H9 (cell line): ENCODE measurements at regions not wholly inside any gene's neighbourhood (a gene's known extent, or its start where the extent isn't known, plus 50 kb on each side); places are given as distances from the start of the nearest gene placed in this dataset.
"Not testable (repeated sequence)": the region's sequence is repeated elsewhere in the genome, so short reads cannot be mapped to it uniquely, and the experiment has no call there.

Experiments used
- DNase-seq: peaks from one replicate; pipeline ENCODE4 v3.0.0-alpha.2; 2017
- H2AFZ ChIP-seq: one replicate; pipeline ENCODE4 v1.6.1; 2013; ENCODE audit warnings: mild to moderate bottlenecking, low read length, control low read depth, moderate library complexity
- H2AK5ac ChIP-seq: 2 replicates; pipeline ENCODE4 v1.6.1; 2013; ENCODE audit warnings: low read length, control low read depth, mixed read lengths; ENCODE audit not compliant: insufficient read length
- H2BK120ac ChIP-seq: one replicate; pipeline ENCODE4 v1.6.1; 2013; ENCODE audit warnings: low read depth, mild to moderate bottlenecking, low read length, control low read depth, inconsistent platforms; ENCODE audit not compliant: poor library complexity, severe bottlenecking
- H2BK12ac ChIP-seq: 2 replicates; pipeline ENCODE4 v1.6.1; 2013; ENCODE audit warnings: low read length, control low read depth, mixed read lengths, low read depth; ENCODE audit not compliant: insufficient read length
- H2BK15ac ChIP-seq: 2 replicates; pipeline ENCODE4 v1.6.1; 2013; ENCODE audit warnings: low read depth, low read length, control low read depth
- H2BK20ac ChIP-seq: one replicate; pipeline ENCODE4 v1.6.1; 2013; ENCODE audit warnings: low read depth, mild to moderate bottlenecking, low read length, control low read depth, inconsistent platforms; ENCODE audit not compliant: poor library complexity, severe bottlenecking
- H2BK5ac ChIP-seq: 2 replicates; pipeline ENCODE4 v1.6.1; 2013; ENCODE audit warnings: low read length, control low read depth, mixed read lengths; ENCODE audit not compliant: insufficient read length
- H3K14ac ChIP-seq: 2 replicates; pipeline ENCODE4 v1.6.1; 2013; ENCODE audit warnings: low read length, control low read depth; ENCODE audit not compliant: insufficient read depth
- H3K18ac ChIP-seq: 2 replicates; pipeline ENCODE4 v1.6.1; 2013; ENCODE audit warnings: low read depth, mild to moderate bottlenecking, mixed read lengths, low read length, control low read depth; ENCODE audit not compliant: insufficient read length
- H3K23ac ChIP-seq: 2 replicates; pipeline ENCODE4 v1.6.1; 2013; ENCODE audit warnings: low read length, control low read depth, mixed read lengths, low read depth; ENCODE audit not compliant: insufficient read length
- H3K23me2 ChIP-seq: 2 replicates; pipeline ENCODE4 v1.6.1; 2013; ENCODE audit warnings: low read depth, mild to moderate bottlenecking, mixed read lengths, low read length, control low read depth; ENCODE audit not compliant: insufficient read length, poor library complexity, severe bottlenecking
- H3K27ac ChIP-seq: 2 replicates; pipeline ENCODE4 v1.5.1; 2013; ENCODE audit warnings: low read length, control low read depth, mixed read lengths, low read depth; ENCODE audit not compliant: insufficient read length
- H3K27me3 ChIP-seq: 2 replicates; pipeline ENCODE4 v1.6.1; 2013; ENCODE audit warnings: low read length, control low read depth, inconsistent platforms; ENCODE audit not compliant: insufficient read depth
- H3K4ac ChIP-seq: 2 replicates; pipeline ENCODE4 v1.6.1; 2013; ENCODE audit warnings: low read depth, mild to moderate bottlenecking, control low read depth, inconsistent platforms, low read length, moderate library complexity
- H3K4me1 ChIP-seq: 2 replicates; pipeline ENCODE4 v1.6.1; 2013; ENCODE audit warnings: low read length, control low read depth, inconsistent platforms; ENCODE audit not compliant: insufficient read depth
- H3K4me2 ChIP-seq: 2 replicates; pipeline ENCODE4 v1.6.1; 2013; ENCODE audit warnings: low read length, control low read depth, mixed read lengths; ENCODE audit not compliant: insufficient read length, insufficient read depth
- H3K56ac ChIP-seq: 2 replicates; pipeline ENCODE4 v1.6.1; 2013; ENCODE audit warnings: low read depth, mild to moderate bottlenecking, mixed read lengths, low read length, control low read depth; ENCODE audit not compliant: insufficient read length
- H3K79me1 ChIP-seq: 2 replicates; pipeline ENCODE4 v1.6.1; 2013; ENCODE audit warnings: low read depth, mild to moderate bottlenecking, moderate library complexity, low read length, control low read depth, inconsistent platforms; ENCODE audit not compliant: insufficient read depth, poor library complexity, severe bottlenecking
- H3K79me2 ChIP-seq: 2 replicates; pipeline ENCODE4 v1.6.1; 2013; ENCODE audit warnings: low read length, control low read depth, inconsistent platforms; ENCODE audit not compliant: insufficient read depth
- H3K9ac ChIP-seq: 2 replicates; pipeline ENCODE4 v1.6.1; 2013; ENCODE audit warnings: low read length, control low read depth, mixed read lengths; ENCODE audit not compliant: insufficient read length; ENCODE audit errors: extremely low read depth
- H3K9me3 ChIP-seq: one replicate; pipeline ENCODE4 v1.6.1; 2013; ENCODE audit warnings: low read depth, low read length, inconsistent platforms; ENCODE audit not compliant: control insufficient read depth
- H3T11ph ChIP-seq: one replicate; pipeline ENCODE4 v1.6.1; 2013; ENCODE audit warnings: mild to moderate bottlenecking, low read length, control low read depth, inconsistent platforms
- H4K20me1 ChIP-seq: one replicate; pipeline ENCODE4 v1.6.1; 2013; ENCODE audit not compliant: control insufficient read depth, insufficient read length, insufficient read depth
- H4K5ac ChIP-seq: 2 replicates; pipeline ENCODE4 v1.6.1; 2013; ENCODE audit warnings: low read depth, mild to moderate bottlenecking, mixed read lengths, low read length, control low read depth; ENCODE audit not compliant: insufficient read length
- H4K8ac ChIP-seq: replicated peaks from 2 replicates; pipeline ENCODE4 v1.6.1; 2013; ENCODE audit warnings: low read length, control low read depth, mixed read lengths, low read depth; ENCODE audit not compliant: insufficient read length
- H4K91ac ChIP-seq: 2 replicates; pipeline ENCODE4 v1.6.1; 2013; ENCODE audit warnings: low read depth, mild to moderate bottlenecking, moderate library complexity, mixed read lengths, low read length, control low read depth; ENCODE audit not compliant: insufficient read length
- H3K27ac Mint-ChIP-seq, 3 experiments: 2 replicates in 2 of 3; 3 replicates in 1 of 3; pipeline ENCODE4 v1.8.0; 2020 to 2021; ENCODE audit warnings: mixed read lengths in 3 of 3, mild to moderate bottlenecking in 1 of 3, moderate library complexity in 1 of 3
- H3K27me3 Mint-ChIP-seq: 2 replicates; pipeline ENCODE4 v1.8.0; 2021; ENCODE audit warnings: low read depth, mild to moderate bottlenecking, moderate library complexity, mixed read lengths
- H3K36me3 Mint-ChIP-seq, 3 experiments: 2 replicates in 2 of 3; 3 replicates in 1 of 3; pipeline ENCODE4 v1.8.0; 2020 to 2021; ENCODE audit warnings: low read depth in 3 of 3, mixed read lengths in 3 of 3; ENCODE audit not compliant: insufficient read depth in 1 of 3
- H3K4me1 Mint-ChIP-seq, 2 experiments: 2 replicates each; pipeline ENCODE4 v1.8.0; 2020; ENCODE audit warnings: mixed read lengths in 2 of 2
- H3K4me3 Mint-ChIP-seq, 2 experiments: 2 replicates in 1 of 2; 3 replicates in 1 of 2; pipeline ENCODE4 v1.8.0; 2020 to 2021; ENCODE audit warnings: mild to moderate bottlenecking in 2 of 2, mixed read lengths in 2 of 2, moderate library complexity in 1 of 2
- H3K9me3 Mint-ChIP-seq, 2 experiments: 2 replicates in 1 of 2; 3 replicates in 1 of 2; pipeline ENCODE4 v1.8.0; 2020; ENCODE audit warnings: mild to moderate bottlenecking in 2 of 2, mixed read lengths in 2 of 2, moderate library complexity in 1 of 2
- CTCF ChIP-seq: fragments of 200-600 bp; sonication (generic); conservative IDR thresholded peaks from 3 replicates; pipeline ENCODE4 v1.8.0; 2021; ENCODE audit warnings: antibody characterized with exemption, mild to moderate bottlenecking
- WGBS: extraction: QIAGEN DNeasy Blood & Tissue Kit; methylation state at CpG from one replicate; pipeline ENCODE4 v1.1.7; 2013; ENCODE audit warnings: missing lambda C conversion rate, low lambda C conversion rate, mixed read lengths; ENCODE audit not compliant: insufficient read length; ENCODE audit errors: extremely low coverage; 5-methylcytosine and 5-hydroxymethylcytosine counted together

GRCh38 chr4:175092114-175092513 lies 174.0 kb downstream of the ADAM29 start:
- Histone ChIP-seq H3K27ac (no peak overlapping the region), H3K79me2 (no peaks in the 10 kb centered on the region), H3K23ac (no peak overlapping the region), H2AFZ (no peak overlapping the region), H2BK15ac (no peak overlapping the region), H4K5ac (no peak overlapping the region), H3K9me3 (no peaks in the 10 kb centered on the region), H3K56ac (no peak overlapping the region), H3K4me1 (no peaks in the 10 kb centered on the region), H3K9ac (no peak overlapping the region), H3K14ac (no peak overlapping the region), H2BK120ac (no peak overlapping the region), H2BK20ac (no peak overlapping the region), H3K4me2 (no peak overlapping the region), H2BK5ac (no peak overlapping the region), H3K79me1 (no peaks in the 10 kb centered on the region), H2AK5ac (no peak overlapping the region), H3K18ac (no peak overlapping the region), H4K20me1 (no peaks in the 10 kb centered on the region), H3K27me3 (no peaks in the 10 kb centered on the region), H4K91ac (no peak overlapping the region), H3T11ph (no peak overlapping the region), H3K23me2 (no peaks in the 10 kb centered on the region), H2BK12ac (no peak overlapping the region), H4K8ac (no peak overlapping the region), H3K4ac (no peak overlapping the region)
- Mint-ChIP-seq H3K27ac (no peak overlapping the region), H3K4me1 (no peaks in the 10 kb centered on the region), H3K27me3 (no peaks in the 10 kb centered on the region), H3K4me3 (no peak overlapping the region), H3K36me3 (peaks cover 0 to 17% (median 2%) of the 10 kb centered on the region in 3 experiments; a peak in 3 of 7 replicates), H3K9me3 (peaks cover 14 to 17% of the 10 kb centered on the region in 2 experiments)
- no CpG with 5 or more reads among the region's 20 CpGs for WGBS
- no peak for TF ChIP-seq CTCF
- DNase-seq, result no peak

DNA sequence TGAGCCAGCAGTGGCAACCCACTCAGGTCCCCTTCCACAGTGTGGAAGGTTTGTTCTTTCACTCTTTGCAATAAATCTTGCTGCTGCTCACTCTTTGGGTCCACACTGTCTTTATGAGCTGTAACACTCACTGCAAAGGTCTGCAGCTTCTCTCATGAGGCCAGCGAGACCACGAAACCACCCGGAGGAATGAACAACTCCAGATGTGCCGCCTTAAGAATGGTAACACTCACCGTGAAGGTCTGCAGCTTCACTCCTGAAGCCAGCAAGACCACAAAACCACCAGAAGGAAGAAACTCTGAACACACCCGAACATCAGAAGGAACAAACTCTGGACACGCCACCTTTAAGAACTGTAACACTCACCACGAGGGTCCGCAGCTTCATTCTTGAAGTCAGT lies 174.9 kb downstream of the ADAM29 start:
- DNase-seq, H3K27ac ChIP-seq, H3T11ph ChIP-seq, H2BK120ac ChIP-seq, H3K27ac Mint-ChIP-seq, H3K56ac ChIP-seq, H2AK5ac ChIP-seq, H3K4me1 ChIP-seq, H3K4me3 Mint-ChIP-seq, H4K5ac ChIP-seq, H3K4ac ChIP-seq, H3K14ac ChIP-seq, H2AFZ ChIP-seq, H3K23me2 ChIP-seq, H3K9me3 ChIP-seq, H3K27me3 Mint-ChIP-seq, H4K91ac ChIP-seq, H2BK20ac ChIP-seq, H3K23ac ChIP-seq, H3K27me3 ChIP-seq, H4K8ac ChIP-seq, H3K18ac ChIP-seq, H3K79me1 ChIP-seq, H3K4me2 ChIP-seq, H4K20me1 ChIP-seq, H3K9ac ChIP-seq, H2BK15ac ChIP-seq, H3K79me2 ChIP-seq, H2BK5ac ChIP-seq, H3K4me1 Mint-ChIP-seq, H2BK12ac ChIP-seq: not testable (repeated sequence)
- peaks cover 9 to 14% of the 10 kb centered on the region in 2 experiments for H3K9me3 Mint-ChIP-seq
- peaks cover 0 to 13% (median 0%) of the 10 kb centered on the region in 3 experiments; a peak in 3 of 7 replicates for H3K36me3 Mint-ChIP-seq
- WGBS, result no CpG with 5 or more reads among the region's 9 CpGs
